ENCODE measurements at regions not wholly inside any gene's neighbourhood (a gene's known extent, or its start where the extent isn't known, plus 50 kb on each side); places are given as distances from the start of the nearest gene placed in this dataset.

DNA sequence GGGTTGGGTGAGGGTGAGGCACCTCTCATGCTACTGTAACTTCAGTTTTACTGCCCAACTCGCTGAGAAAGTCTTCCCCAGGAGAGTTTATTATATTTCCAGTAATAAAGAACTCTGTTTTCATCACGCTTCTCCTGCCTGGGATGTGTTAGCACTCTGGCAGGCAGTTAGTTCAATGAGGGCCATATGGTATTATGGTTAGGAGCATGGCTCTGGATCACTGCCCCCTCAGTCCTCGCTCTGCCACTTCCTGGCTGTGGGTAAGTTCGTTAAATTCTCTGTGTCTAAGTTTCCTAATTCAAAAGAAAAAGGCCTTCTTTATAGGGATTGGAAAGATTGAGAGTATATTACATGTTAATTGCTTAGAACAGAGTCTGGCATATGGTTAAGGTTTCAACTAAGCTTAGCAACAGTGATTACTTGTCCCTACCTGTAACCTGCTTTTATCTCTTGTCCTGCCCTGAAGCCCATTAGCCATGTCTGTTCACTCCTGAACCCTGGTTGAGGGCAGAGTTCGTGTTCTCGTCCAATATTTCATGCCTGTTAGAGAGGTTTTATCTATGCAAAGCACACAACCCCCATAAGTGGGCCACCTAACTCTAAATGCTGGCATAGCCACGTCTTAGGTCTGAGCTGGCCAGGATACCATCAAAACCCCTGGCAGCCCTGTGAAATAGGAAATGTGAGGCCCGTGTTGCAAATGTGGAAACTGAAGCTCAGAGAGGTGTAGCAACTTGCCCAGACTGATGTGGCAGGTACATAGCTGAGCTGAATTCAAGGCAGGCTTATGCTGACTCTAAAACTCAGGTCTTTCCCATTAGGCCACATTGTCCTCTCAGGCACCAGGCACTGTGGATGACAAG, 342.5 kb upstream of the JARID2 start (continued):
- TF ChIP-seq, protein P1, sequence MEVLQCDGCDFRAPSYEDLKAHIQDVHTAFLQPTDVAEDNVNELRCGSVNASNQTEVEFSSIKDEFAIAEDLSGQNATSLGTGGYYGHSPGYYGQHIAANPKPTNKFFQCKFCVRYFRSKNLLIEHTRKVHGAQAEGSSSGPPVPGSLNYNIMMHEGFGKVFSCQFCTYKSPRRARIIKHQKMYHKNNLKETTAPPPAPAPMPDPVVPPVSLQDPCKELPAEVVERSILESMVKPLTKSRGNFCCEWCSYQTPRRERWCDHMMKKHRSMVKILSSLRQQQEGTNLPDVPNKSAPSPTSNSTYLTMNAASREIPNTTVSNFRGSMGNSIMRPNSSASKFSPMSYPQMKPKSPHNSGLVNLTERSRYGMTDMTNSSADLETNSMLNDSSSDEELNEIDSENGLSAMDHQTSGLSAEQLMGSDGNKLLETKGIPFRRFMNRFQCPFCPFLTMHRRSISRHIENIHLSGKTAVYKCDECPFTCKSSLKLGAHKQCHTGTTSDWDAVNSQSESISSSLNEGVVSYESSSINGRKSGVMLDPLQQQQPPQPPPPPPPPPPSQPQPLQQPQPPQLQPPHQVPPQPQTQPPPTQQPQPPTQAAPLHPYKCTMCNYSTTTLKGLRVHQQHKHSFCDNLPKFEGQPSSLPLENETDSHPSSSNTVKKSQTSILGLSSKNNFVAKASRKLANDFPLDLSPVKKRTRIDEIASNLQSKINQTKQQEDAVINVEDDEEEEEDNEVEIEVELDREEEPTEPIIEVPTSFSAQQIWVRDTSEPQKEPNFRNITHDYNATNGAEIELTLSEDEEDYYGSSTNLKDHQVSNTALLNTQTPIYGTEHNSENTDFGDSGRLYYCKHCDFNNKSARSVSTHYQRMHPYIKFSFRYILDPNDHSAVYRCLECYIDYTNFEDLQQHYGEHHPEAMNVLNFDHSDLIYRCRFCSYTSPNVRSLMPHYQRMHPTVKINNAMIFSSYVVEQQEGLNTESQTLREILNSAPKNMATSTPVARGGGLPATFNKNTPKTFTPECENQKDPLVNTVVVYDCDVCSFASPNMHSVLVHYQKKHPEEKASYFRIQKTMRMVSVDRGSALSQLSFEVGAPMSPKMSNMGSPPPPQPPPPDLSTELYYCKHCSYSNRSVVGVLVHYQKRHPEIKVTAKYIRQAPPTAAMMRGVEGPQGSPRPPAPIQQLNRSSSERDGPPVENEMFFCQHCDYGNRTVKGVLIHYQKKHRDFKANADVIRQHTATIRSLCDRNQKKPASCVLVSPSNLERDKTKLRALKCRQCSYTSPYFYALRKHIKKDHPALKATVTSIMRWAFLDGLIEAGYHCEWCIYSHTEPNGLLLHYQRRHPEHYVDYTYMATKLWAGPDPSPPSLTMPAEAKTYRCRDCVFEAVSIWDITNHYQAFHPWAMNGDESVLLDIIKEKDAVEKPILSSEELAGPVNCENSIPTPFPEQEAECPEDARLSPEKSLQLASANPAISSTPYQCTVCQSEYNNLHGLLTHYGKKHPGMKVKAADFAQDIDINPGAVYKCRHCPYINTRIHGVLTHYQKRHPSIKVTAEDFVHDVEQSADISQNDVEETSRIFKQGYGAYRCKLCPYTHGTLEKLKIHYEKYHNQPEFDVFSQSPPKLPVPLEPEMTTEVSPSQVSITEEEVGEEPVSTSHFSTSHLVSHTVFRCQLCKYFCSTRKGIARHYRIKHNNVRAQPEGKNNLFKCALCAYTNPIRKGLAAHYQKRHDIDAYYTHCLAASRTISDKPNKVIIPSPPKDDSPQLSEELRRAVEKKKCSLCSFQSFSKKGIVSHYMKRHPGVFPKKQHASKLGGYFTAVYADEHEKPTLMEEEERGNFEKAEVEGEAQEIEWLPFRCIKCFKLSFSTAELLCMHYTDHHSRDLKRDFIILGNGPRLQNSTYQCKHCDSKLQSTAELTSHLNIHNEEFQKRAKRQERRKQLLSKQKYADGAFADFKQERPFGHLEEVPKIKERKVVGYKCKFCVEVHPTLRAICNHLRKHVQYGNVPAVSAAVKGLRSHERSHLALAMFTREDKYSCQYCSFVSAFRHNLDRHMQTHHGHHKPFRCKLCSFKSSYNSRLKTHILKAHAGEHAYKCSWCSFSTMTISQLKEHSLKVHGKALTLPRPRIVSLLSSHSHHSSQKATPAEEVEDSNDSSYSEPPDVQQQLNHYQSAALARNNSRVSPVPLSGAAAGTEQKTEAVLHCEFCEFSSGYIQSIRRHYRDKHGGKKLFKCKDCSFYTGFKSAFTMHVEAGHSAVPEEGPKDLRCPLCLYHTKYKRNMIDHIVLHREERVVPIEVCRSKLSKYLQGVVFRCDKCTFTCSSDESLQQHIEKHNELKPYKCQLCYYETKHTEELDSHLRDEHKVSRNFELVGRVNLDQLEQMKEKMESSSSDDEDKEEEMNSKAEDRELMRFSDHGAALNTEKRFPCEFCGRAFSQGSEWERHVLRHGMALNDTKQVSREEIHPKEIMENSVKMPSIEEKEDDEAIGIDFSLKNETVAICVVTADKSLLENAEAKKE (CRISPR knock-in tag; IDR thresholded peaks at IDR 0.05): no peak

DNA sequence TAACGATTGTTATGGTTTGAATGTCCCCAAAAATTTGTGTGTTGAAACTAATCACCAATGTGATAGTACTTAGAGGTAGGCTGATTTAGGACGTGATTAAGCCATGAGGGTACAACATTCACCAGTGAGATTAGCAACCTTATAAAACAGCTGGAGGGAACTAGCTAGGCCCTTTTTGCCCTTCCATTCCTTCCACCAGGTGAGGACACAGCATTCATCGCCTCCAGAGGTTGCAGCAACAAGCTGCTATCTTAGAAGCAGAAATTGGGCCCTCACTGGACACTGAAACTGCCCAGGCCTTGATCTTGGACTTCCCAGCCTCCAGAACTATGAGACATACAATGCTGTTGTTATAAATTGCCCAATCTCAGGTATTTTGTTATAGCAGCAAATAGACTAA, 340.7 kb upstream of the JARID2 start:
- Histone ChIP-seq H3K36me3 (ENCODE audit: insufficient read depth) (no peaks in the 10 kb centered on the region), H3K79me2 (replicated peaks; ENCODE audit: insufficient read depth) (0 out of 2 replicates have a peak, but pooled peaks cover 5% of the 10 kb centered on the region), H2AFZ (no peak overlapping the region), H3K9me2 (ENCODE audit: insufficient read depth) (no peaks in the 10 kb centered on the region), H3K4me2 (no peak overlapping the region), H3K27me3 (ENCODE audit: insufficient read depth) (no peaks in the 10 kb centered on the region), H3K4me1 (ENCODE audit: insufficient read depth) (no peaks in the 10 kb centered on the region), H3K4me3 (no peak overlapping the region), H3F3A (replicated peaks; ENCODE audit: low read depth) (no peaks in the 10 kb centered on the region), H3K27ac (ENCODE audit: low read depth) (no peak overlapping the region), H4K20me1 (replicated peaks; ENCODE audit: insufficient read depth) (no peaks in the 10 kb centered on the region)
- Mint-ChIP-seq H3K4me3 (no peak overlapping the region), H3K27me3 (ENCODE audit: insufficient read depth, low read depth, poor library complexity) (peaks cover 3% of the 10 kb centered on the region), H3K36me3 (ENCODE audit: low read depth) (peaks cover 8% of the 10 kb centered on the region; the same call in 2 of the 3 replicates), H3K9me3 (peaks cover 9% of the 10 kb centered on the region; the same call in 2 of the 3 replicates), H3K4me1 (no peaks in the 10 kb centered on the region), H3K27ac (no peak overlapping the region)
- DNase-seq (ENCODE audit: low spot score) (no peak), ATAC-seq (no peak)
- no peak for TF ChIP-seq ZNF331 (CRISPR knock-in tag; IDR thresholded peaks at IDR 0.05; ENCODE audit: low read depth)
- TF ChIP-seq, protein P2, sequence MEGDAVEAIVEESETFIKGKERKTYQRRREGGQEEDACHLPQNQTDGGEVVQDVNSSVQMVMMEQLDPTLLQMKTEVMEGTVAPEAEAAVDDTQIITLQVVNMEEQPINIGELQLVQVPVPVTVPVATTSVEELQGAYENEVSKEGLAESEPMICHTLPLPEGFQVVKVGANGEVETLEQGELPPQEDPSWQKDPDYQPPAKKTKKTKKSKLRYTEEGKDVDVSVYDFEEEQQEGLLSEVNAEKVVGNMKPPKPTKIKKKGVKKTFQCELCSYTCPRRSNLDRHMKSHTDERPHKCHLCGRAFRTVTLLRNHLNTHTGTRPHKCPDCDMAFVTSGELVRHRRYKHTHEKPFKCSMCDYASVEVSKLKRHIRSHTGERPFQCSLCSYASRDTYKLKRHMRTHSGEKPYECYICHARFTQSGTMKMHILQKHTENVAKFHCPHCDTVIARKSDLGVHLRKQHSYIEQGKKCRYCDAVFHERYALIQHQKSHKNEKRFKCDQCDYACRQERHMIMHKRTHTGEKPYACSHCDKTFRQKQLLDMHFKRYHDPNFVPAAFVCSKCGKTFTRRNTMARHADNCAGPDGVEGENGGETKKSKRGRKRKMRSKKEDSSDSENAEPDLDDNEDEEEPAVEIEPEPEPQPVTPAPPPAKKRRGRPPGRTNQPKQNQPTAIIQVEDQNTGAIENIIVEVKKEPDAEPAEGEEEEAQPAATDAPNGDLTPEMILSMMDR (conservative IDR thresholded peaks at IDR 0.05; ENCODE audit: low read depth in 2 of 2): peak in 1 of 2 experiments; percentile 13; a peak in 1 of 4 replicates
